BLaER1 (cell line): ENCODE measurements at regions not wholly inside any gene's neighbourhood (a gene's known extent, or its start where the extent isn't known, plus 50 kb on each side); places are given as distances from the start of the nearest gene placed in this dataset.
A peak's percentile ranks its signal among the peaks of the same experiment; 100 is the strongest.

Experiments
- H3K27ac ChIP-seq: shearing (Covaris generic); formaldehyde crosslinking; 2 replicates; pipeline ENCODE4 v1.8.1; 2022
- H3K27me3 ChIP-seq: shearing (Covaris generic); formaldehyde crosslinking; 2 replicates; pipeline ENCODE4 v1.8.1; 2022
- H3K36me3 ChIP-seq: shearing (Covaris generic); formaldehyde crosslinking; 2 replicates; pipeline ENCODE4 v1.8.1; 2022
- H3K4me1 ChIP-seq: shearing (Covaris generic); formaldehyde crosslinking; 2 replicates; pipeline ENCODE4 v1.8.1; 2022
- H3K4me2 ChIP-seq: shearing (Covaris generic); formaldehyde crosslinking; 2 replicates; pipeline ENCODE4 v1.8.1; 2022
- H3K4me3 ChIP-seq: shearing (Covaris generic); formaldehyde crosslinking; 2 replicates; pipeline ENCODE4 v1.8.1; 2022
- H3K9ac ChIP-seq: shearing (Covaris generic); formaldehyde crosslinking; 2 replicates; pipeline ENCODE4 v1.8.1; 2022
- H3K9me3 ChIP-seq: shearing (Covaris generic); formaldehyde crosslinking; 2 replicates; pipeline ENCODE4 v1.8.1; 2022
- H4K20me1 ChIP-seq: shearing (Covaris generic); formaldehyde crosslinking; 2 replicates; pipeline ENCODE4 v1.8.1; 2022
- Cebpa-rat ChIP-seq: shearing (Covaris generic); IDR thresholded peaks from 2 replicates; pipeline ENCODE4 v1.8.1; 2022

DNA sequence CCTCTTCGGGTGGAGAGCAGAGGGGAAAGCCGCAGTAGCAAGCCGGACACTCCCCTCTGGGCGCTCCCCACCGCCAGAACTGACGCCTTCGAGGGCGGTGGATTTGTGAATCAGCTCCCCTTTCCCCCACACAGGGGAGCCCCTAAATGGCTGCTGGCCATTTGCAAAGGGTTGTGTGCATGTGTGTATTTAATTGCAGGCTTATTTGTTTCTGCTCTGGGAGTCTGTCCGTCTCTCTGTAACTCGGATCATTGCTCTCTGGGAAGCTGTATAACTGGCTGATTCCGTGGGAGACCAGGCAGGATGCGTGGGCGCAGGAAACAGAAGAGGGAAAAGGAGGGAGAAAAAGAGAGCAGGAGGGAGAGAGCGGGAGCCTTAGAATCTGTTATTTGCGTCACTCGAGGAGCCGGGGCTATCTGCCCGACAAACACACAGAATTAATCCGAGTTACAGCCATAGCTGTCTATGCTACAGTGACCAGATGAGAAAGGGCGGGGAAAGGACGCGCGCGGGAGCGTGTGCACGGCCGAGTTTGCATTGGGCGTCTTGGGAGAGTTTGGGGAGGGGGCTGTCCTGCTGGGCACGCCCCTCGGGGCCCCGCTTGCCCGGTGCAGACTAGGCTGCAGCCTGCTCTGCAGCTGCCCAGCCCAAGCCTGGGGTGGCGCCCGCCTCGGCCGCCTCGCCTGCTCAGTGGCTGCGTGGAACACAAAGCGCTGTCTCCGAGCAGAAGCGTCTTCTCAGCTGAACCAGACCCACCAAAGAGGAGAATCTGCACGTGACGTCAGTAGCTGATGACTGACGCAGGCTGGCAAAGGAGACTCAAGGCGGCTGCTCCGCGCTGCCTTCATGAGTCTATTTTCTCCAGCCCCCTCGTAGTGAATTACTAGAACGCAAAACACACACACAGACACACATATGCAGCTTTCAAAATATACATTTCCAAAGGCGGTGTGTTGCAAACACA lies 105.3 kb upstream of the HSD17B12 start:
- H3K36me3 ChIP-seq = no peaks in the 10 kb centered on the region
- no peak overlapping the region for H3K4me2 ChIP-seq
- peaks cover 78% of the 10 kb centered on the region for H3K27me3 ChIP-seq
- H3K4me3 ChIP-seq = no peak overlapping the region
- no peaks in the 10 kb centered on the region for H3K4me1 ChIP-seq
- TF ChIP-seq Cebpa-rat = no peak
- H3K9ac ChIP-seq = no peak overlapping the region
- peaks cover 36% of the 10 kb centered on the region; the same call in 1 of the 2 replicates for H4K20me1 ChIP-seq
- no peak overlapping the region for H3K27ac ChIP-seq
- no peaks in the 10 kb centered on the region; the same call in 1 of the 2 replicates for H3K9me3 ChIP-seq

DNA sequence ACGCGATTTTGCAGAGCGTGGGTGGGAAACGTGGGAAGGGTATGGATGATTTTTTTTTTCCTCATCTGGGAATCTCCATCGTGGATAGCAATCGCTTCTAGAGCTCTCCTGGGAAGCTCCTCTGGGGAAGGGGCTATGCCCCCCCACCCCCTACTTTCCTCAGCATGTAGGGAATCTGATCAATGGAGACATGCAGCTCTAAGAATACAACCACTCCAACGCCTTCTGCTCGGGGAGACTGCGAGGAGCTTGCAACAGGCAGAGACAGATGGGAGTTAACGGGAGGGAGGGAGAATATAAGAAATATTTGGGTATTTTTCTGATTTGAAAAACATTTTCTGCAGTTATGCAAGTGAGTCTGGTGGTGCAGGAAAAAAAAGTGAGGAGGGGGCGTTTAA lies 104.6 kb upstream of the HSD17B12 start:
- H3K9me3 ChIP-seq = peaks cover 6% of the 10 kb centered on the region
- peaks cover 36% of the 10 kb centered on the region; the same call in 1 of the 2 replicates for H4K20me1 ChIP-seq
- H3K9ac ChIP-seq = no peak overlapping the region
- H3K36me3 ChIP-seq = no peaks in the 10 kb centered on the region
- no peak for TF ChIP-seq Cebpa-rat
- H3K4me1 ChIP-seq = no peaks in the 10 kb centered on the region
- H3K27me3 ChIP-seq = peaks cover 85% of the 10 kb centered on the region
- H3K4me2 ChIP-seq = no peak overlapping the region
- H3K27ac ChIP-seq = no peak overlapping the region
- H3K4me3 ChIP-seq = no peak overlapping the region

DNA sequence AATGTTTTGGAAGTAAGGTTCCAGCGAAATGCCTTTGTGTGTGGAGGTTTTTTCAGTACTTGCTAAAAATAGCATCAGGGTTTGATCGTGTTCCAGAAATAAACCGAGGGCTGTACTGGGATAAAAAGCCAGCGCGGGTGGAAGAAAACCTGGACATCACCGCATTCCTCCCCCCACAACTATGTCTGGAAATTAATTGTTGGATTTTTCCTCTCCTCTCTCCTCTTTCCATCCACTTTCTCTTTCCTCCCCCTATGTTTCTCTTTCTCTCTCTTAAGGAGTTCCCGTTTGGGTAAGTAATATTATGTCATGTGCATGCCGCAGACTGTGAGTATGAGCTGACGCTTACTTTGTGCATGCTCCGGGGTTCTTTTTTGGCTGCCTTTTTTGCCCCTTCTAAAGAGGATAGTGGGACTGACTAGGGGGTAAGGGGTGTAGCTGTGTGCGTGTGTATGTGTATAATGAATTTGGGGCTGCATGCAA lies 104.2 kb upstream of the HSD17B12 start:
- peaks cover 90% of the 10 kb centered on the region for H3K27me3 ChIP-seq
- no peak overlapping the region for H3K4me2 ChIP-seq

DNA sequence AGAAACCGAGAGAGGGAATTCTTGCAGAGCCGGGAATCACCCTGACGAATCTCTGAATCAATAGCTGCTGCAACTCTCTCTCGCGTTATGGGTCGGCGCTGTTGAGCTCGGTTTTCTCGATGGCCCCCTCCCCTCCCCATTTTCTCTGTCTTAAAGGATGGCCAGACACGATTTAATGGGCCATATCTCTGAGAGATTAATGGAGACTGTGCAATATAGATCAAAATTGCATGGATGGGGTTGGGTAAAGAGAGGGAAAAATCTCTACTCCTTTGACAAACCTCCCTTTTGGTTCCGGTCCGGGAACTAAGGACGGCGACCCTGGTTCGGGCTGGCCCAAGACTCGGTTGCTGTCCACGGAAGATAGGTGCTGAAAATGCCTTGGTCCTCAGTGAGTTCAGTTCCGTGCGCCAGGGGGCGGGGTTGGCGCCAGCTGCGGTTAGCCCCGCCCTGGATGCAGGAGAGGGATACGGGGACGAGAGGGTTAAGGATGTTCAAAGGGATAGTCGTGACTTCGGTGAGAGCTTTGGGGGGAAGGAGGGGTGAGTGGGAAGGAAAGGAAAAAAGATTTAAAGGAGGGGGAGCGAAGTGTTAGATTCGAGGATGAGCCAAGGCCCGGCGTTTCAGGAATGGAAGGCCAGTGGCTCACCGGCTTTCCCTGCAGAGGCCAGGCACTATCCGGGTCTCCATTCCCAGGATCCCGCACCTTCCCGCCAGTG lies 103.6 kb upstream of the HSD17B12 start:
- Histone ChIP-seq H3K9me3 (peaks cover 16% of the 10 kb centered on the region), H3K4me3 (no peak overlapping the region), H3K27me3 (peaks cover 96% of the 10 kb centered on the region), H3K36me3 (no peaks in the 10 kb centered on the region), H3K4me1 (no peaks in the 10 kb centered on the region), H3K4me2 (no peak overlapping the region), H3K9ac (no peak overlapping the region), H3K27ac (no peak overlapping the region), H4K20me1 (peaks cover 36% of the 10 kb centered on the region; the same call in 1 of the 2 replicates)
- TF ChIP-seq Cebpa-rat = no peak

More for the DNA sequence above, 104.2 kb upstream of the HSD17B12 start:
- TF ChIP-seq Cebpa-rat = no peak
- Histone ChIP-seq H3K9ac (no peak overlapping the region), H3K4me1 (no peaks in the 10 kb centered on the region), H3K4me3 (no peak overlapping the region), H3K27ac (no peak overlapping the region), H3K9me3 (peaks cover 10% of the 10 kb centered on the region), H4K20me1 (peaks cover 36% of the 10 kb centered on the region; the same call in 1 of the 2 replicates), H3K36me3 (no peaks in the 10 kb centered on the region)

DNA sequence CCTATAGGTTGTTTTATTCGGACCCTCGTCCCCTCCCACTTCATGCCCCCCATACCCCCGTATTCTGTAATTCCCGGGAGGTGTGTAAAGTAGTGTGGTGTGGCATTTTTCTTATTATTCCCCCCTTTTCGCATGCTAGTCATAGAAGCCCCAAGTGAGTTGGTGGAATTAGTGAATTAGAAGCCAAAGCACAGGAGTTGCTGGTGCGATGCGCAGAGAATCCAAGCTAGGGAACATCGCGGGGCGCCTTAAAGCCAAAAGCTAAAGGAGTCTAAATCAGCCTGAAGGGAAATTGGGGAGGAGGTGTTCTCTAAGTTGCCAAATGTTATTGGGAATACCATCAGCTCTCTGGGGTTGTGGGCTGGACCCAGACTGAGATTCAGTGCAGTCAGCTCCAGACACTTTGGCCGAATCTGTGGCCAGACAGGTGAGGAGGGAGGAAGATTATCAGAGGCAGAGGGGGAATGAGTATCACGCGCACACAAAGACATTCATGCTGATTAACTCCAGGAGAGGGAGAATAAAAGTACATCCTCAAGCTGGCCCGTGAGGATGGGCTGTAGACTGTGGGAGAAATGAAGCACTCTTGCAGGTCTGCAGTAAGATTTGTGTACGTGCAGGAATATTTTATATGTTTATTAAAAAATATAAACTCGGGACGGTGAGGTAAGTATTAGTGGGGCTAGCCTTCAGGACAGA lies 102.8 kb upstream of the HSD17B12 start:
- H3K4me1 ChIP-seq = no peaks in the 10 kb centered on the region
- H3K36me3 ChIP-seq = no peaks in the 10 kb centered on the region
- no peak for TF ChIP-seq Cebpa-rat
- no peak overlapping the region; the same call in 1 of the 2 replicates for H3K4me2 ChIP-seq
- no peak overlapping the region for H3K9ac ChIP-seq
- H3K27ac ChIP-seq = no peak overlapping the region
- peaks cover 100% of the 10 kb centered on the region for H3K27me3 ChIP-seq
- H3K9me3 ChIP-seq = peaks cover 21% of the 10 kb centered on the region
- no peak overlapping the region for H3K4me3 ChIP-seq
- peaks cover 36% of the 10 kb centered on the region; the same call in 1 of the 2 replicates for H4K20me1 ChIP-seq

DNA sequence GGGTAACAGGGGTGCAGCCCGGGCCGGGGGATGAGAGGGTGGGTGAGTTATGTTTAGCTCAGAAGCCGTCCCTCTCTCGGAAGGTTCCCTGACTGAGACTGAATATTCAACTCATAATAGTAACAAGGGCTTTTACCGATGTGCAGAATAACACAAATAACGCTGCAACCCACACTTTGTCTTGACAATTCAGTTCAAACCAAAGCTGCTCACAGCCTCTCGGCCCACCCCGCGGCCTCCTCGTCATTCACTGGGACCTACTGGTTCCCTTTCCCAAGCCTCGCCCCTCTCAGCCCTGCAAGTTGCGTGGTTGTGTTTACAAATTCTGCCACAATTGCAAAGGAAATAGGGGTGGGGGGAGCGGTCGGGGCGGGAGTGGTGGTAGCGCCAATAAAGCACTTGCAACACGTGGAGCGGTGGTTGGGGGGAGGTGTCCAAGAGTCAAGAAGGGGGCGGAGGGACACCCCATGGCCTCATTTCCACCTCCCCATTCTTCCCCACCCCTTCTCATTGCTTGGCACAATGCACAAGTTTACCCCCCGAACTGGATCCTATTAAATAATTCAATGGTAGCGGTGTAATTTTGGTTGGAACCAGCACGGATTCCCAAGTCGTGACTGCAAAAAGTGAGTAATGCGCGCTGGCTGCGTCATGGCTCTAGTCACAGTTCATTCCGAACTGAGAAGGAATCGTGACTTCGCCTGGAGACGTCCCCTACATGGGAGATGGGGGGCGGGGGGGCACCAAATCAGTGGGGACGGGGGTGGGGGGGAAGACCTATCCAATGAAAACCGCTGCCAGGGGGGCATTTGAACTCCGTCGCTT lies 102.0 kb upstream of the HSD17B12 start:
- Histone ChIP-seq H3K4me1 (no peaks in the 10 kb centered on the region), H3K9ac (no peak overlapping the region)

DNA sequence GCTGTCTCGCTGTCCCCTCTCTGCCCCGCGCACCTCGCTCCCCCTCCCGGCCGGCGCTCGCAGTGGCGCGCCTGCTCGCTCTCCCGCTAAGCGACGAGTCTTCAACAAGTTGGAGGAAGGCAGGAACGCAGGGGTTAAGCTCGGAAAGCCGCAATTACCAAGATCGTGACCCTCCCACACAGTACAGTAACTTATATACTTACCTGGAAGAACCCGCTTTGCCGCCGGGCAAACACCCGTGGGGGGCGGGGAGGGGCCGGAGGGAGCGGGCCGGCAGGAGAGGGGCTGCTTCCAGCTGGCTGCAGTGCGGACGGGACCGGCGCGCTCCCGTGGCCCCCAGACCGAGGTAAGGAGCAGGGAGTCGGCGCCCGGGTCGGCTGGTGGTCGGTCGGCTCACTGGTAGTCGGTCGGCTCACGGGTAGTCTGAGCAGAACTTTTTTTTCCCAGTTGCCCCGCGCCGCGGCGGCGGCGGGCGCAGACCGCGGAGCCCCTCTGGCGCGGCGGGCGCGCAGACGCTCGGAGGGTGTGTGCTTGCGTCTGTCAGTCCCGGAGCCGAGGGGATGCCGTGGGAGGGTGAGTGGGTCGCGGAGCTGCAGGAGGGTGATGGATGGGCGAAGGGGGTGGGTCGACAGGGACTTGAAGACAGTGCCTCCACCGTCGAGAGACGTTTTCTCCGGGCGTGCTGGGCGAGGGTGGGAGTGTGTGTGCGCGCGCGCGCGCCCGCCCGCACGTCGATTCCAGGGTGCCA lies 101.2 kb upstream of the HSD17B12 start:
- Histone ChIP-seq H3K27ac (no peak overlapping the region), H3K4me2 (peak overlapping the region; percentile 95), H3K9ac (0 out of 2 replicates have a peak overlapping the region, but pooled peaks have one; percentile 41), H4K20me1 (peaks cover 36% of the 10 kb centered on the region; the same call in 1 of the 2 replicates), H3K9me3 (peaks cover 21% of the 10 kb centered on the region), H3K4me1 (no peaks in the 10 kb centered on the region), H3K4me3 (peak overlapping the region; percentile 73), H3K36me3 (no peaks in the 10 kb centered on the region), H3K27me3 (peaks cover 100% of the 10 kb centered on the region)
- TF ChIP-seq Cebpa-rat = no peak

More for the DNA sequence above, 102.0 kb upstream of the HSD17B12 start:
- Histone ChIP-seq H3K36me3 (no peaks in the 10 kb centered on the region), H3K4me3 (peak overlapping the region; percentile 73), H3K27me3 (peaks cover 100% of the 10 kb centered on the region), H3K27ac (no peak overlapping the region), H4K20me1 (peaks cover 36% of the 10 kb centered on the region; the same call in 1 of the 2 replicates), H3K9me3 (peaks cover 21% of the 10 kb centered on the region), H3K4me2 (peak overlapping the region; percentile 95)
- no peak for TF ChIP-seq Cebpa-rat

DNA sequence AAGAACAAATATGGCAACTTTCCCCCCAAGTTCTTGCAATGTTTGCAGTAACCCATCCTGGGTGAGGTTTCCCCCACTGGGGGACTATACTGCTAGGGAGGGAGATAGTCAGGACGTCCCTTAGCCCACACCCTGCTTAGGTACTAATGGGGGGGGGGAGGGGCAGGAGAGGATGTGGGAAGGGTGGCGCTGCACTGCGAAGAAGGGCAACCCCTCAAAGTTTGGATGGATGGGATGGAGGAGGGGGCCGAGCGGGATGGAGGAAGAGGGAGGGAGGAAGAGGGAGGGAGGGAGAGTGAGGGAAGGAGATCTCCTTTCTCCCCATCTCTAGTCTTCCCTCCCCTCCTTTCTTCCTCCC lies 100.6 kb upstream of the HSD17B12 start:
- Histone ChIP-seq H3K4me2 (peak overlapping the region; percentile 95), H3K36me3 (no peaks in the 10 kb centered on the region), H3K9ac (no peak overlapping the region)

More for the DNA sequence above, 100.6 kb upstream of the HSD17B12 start:
- H4K20me1 ChIP-seq = peaks cover 33% of the 10 kb centered on the region; the same call in 1 of the 2 replicates
- peak overlapping the region; percentile 73 for H3K4me3 ChIP-seq
- H3K27me3 ChIP-seq = peaks cover 97% of the 10 kb centered on the region
- H3K4me1 ChIP-seq = no peaks in the 10 kb centered on the region
- H3K27ac ChIP-seq = no peak overlapping the region
- H3K9me3 ChIP-seq = peaks cover 21% of the 10 kb centered on the region
- TF ChIP-seq Cebpa-rat = no peak
